Stimulated activated CD8-positive, alpha-beta memory T cell treated with anti-CD3 and anti-CD28 coated beads, Interleukin-12 subunit alpha, Interleukin-12 subunit beta, amount 100 ng/mL, for 1 hour (primary cell): ENCODE measurements at regions not wholly inside any gene's neighbourhood (a gene's known extent, or its start where the extent isn't known, plus 50 kb on each side); places are given as distances from the start of the nearest gene placed in this dataset.
"Not testable (repeated sequence)": the region's sequence is repeated elsewhere in the genome, so short reads cannot be mapped to it uniquely, and the experiment has no call there.

Experiments used
- DNase-seq: peaks from one replicate; pipeline ENCODE4 v3.0.0-alpha.2; 2020; ENCODE audit warnings: low read depth

- DNase-seq = no peak
Measured at GRCh38 chr4:1572964-1573720, 111.0 kb downstream of the FAM53A start.

GRCh38 chr4:1572521-1572920 is 111.6 kb downstream of the FAM53A start:
- no peak for DNase-seq

GRCh38 chr4:1572010-1572385 is 112.1 kb downstream of the FAM53A start:
- DNase-seq = no peak

- no peak for DNase-seq
Measured at GRCh38 chr4:1571165-1572009, 112.7 kb downstream of the FAM53A start.

GRCh38 chr4:1570291-1571164 is 113.6 kb downstream of the FAM53A start:
- no peak for DNase-seq

GRCh38 chr4:1569461-1570151 is 114.5 kb downstream of the FAM53A start:
- DNase-seq = no peak

- no peak for DNase-seq
Measured at GRCh38 chr4:1568855-1569460, 115.2 kb downstream of the FAM53A start.

- DNase-seq = no peak
Measured at GRCh38 chr4:1567808-1568581, 116.1 kb downstream of the FAM53A start.

- DNase-seq = no peak
Measured at GRCh38 chr4:1567519-1567807, 116.7 kb downstream of the FAM53A start.

- DNase-seq = no peak
Measured at GRCh38 chr4:1566838-1567518, 117.1 kb downstream of the FAM53A start.

- not testable (repeated sequence) for DNase-seq
Measured at GRCh38 chr4:1566301-1566837, 117.7 kb downstream of the FAM53A start.

- DNase-seq = no peak
Measured at GRCh38 chr4:1565598-1566295, 118.4 kb downstream of the FAM53A start.

GRCh38 chr4:1564535-1565375 is 119.4 kb downstream of the FAM53A start:
- no peak for DNase-seq

- DNase-seq = no peak
Measured at GRCh38 chr4:1563768-1564485, 120.2 kb downstream of the FAM53A start.

- no peak for DNase-seq
Measured at GRCh38 chr4:1563241-1563640, 120.9 kb downstream of the FAM53A start.

- no peak for DNase-seq
Measured at GRCh38 chr4:1562771-1563170, 121.3 kb downstream of the FAM53A start.

GRCh38 chr4:1562371-1562770 is 121.7 kb downstream of the FAM53A start:
- DNase-seq = no peak
